ENCODE measurements at regions not wholly inside any gene's neighbourhood (a gene's known extent, or its start where the extent isn't known, plus 50 kb on each side); places are given as distances from the start of the nearest gene placed in this dataset.

DNA sequence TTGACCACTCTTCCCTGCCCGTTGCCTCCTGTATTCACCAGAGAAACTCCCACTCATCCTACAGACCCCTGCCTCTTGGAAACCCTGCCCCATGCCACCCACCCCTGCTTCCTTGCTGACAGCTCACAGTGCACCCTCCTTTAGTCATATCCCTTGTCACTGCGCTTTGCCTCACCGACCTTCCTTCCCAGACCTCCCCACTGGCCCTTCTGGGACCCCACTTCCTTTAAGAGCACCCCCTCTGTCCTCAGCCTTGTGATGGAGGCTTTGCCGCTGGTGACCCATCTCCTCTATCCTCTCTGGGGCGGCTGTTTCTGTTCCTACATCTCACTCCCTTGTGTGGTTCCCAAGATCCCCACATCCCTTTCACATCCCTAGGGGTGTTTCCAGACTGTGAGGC is 92.8 kb upstream of the ZMIZ1 start:
- no peak for DNase-seq

DNA sequence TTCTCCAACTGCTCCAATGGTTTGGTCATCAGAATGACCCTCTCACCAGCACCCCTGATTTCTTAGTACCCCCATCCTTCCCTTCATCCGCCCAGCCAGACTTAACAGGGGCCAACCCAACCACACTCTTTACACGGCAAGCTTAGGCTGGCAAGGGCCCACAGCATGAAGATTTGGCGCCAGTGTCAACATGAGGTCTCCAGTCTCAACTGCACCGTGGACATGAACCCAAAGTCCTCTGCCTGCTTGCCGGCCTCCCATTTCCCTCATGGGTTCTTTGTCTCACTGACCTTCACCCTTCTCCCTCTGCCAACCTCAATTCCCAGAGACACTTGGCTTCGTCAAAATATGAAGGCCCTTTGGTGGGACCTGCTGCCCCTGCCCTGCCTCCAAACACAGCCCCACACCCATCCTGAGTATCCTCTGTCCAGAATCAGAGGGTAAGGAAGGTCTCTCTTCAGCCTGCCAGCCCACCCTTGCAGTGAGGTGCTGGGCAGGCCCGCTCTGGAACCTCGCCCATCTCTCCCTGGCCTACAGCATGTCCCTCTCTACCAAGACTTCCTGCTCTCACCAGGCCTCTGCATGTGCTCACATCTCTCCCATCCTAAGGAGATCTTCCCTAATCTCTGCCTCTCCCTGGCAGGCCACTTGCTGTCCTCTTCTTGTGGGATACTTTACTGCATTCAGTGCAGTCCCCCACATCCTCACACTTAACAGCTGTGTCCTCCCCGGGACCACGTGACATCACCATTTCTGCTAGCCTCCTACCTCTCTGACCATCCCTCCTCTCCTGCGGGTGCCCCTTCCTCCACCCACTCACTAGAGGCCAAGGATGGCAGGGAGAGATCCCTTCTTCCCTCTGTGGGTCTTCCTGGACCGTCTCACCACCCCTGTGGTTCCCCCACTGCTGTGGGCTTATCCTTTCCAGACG is 91.7 kb upstream of the ZMIZ1 start:
- DNase-seq = no peak

- DNase-seq = no peak
Measured at GRCh38 chr10:78979938-78980337, 88.8 kb upstream of the ZMIZ1 start.

DNA sequence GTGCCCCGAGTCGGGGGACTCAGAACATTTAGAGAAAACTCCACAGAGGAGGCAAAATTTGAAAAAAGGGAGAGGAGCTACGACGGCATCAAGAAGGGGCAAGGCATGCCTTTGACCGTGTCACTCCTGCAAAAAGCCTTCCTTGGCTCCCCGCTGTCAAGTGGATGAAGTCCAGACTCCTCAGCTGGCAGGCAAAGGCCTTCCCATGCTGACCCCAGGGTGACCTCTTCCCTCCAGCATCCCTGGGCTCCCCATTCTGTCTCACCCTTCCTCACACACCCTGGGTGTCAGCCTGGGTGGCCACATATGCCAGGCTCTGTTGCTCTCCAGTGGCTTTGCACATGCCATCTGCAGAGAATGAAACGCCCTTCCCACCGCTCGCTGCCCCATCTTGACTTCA is 88.4 kb upstream of the ZMIZ1 start:
- no peak for DNase-seq

DNA sequence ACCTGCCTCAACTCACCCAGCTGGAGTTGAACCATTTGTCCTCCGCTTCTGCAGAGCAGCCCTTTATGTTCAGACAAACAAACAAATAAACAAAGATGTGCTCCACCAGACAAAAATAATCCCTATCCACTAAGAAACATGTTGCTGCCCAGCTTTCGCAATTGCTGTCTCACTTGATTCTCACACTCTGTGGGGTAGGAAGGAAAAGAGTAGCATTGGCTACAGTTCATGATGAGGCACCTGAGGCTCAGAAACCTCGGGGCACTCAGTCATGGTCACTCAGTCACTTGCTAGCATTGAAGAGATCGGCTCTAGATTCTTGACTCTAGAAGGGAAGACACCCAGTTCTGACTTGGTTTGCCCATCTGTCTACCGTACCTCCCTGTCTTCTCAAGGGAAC is 88.0 kb upstream of the ZMIZ1 start:
- no peak for DNase-seq

DNA sequence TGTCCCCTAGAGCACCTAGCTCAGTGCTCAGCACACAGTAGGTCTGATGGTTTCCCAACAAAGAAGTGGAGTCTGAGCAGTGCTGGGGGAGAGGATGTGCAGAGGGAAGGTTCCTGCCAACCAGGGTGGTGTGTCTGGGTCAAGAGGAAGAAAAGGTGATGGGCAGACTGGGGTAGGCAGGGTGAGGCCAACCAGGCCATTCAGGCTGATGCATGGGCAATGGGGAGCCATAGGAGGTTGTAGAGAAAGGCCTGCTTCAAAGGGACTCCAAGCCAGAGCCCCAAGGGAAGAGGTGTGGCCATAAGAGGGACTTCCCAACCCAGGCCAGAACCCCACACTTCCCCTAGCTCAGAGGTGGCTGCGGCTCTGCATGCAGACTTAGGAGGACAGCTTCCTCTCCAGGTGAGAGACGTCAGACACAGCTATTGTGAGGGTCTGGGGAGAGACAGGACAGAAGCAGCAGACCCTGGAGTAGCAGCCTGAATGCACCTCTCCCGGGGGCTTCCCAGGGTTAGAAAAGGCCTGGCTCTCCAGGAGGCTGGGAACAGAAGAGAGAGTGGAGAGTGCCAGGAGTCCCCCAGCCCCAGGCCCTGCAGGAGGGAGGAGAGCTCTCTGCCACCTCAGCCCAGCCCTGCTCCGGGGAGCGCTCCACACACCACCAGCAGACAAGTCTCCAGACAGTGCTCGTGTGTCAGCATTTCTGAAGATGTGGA is 87.4 kb upstream of the ZMIZ1 start:
- peak; percentile 12 to 42 for DNase-seq

DNA sequence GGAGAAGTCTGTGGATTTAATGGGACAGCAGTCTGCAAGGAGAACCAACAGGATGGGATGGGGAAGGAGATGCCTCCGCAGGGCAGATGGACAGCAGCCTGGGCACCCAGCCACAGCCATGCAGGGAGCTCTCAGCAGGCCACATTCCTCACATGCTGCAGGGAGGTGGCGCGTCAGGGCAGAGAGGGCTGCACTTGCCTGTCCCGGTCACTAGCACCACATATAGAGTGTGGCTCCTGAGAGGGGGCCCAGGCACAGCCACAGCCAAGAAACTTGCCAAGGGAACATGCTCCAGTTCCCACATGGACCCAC is 86.8 kb upstream of the ZMIZ1 start:
- no peak for DNase-seq

- DNase-seq = no peak
Measured at GRCh38 chr10:78982726-78983125, 86.0 kb upstream of the ZMIZ1 start.

GRCh38 chr10:78983608-78984007 is 85.2 kb upstream of the ZMIZ1 start:
- no peak for DNase-seq

GRCh38 chr10:78985973-78986818 is 82.6 kb upstream of the ZMIZ1 start:
- DNase-seq = no peak

GRCh38 chr10:78991187-78991586 is 77.6 kb upstream of the ZMIZ1 start:
- no peak for DNase-seq

DNA sequence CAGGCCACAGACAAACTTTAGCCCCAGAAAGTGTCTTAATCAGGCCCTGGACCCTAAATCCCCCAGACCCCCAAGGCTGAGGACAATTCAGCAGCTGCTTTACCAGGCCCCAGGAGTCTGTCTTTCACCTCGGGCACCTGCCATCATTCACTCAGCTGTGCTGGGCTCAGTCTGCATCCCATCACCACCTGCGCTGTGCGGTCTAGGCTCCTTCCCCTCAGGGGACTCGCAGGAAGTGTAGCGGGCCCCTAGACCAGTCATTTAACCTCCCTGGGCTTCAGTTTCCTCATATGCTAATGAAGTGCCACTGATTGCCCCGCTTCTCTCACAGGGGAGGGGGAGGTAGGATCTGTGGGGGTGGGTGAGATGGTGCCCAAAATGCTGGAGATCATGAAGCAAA is 76.4 kb upstream of the ZMIZ1 start:
- peak; percentile 17 to 20 for DNase-seq

DNA sequence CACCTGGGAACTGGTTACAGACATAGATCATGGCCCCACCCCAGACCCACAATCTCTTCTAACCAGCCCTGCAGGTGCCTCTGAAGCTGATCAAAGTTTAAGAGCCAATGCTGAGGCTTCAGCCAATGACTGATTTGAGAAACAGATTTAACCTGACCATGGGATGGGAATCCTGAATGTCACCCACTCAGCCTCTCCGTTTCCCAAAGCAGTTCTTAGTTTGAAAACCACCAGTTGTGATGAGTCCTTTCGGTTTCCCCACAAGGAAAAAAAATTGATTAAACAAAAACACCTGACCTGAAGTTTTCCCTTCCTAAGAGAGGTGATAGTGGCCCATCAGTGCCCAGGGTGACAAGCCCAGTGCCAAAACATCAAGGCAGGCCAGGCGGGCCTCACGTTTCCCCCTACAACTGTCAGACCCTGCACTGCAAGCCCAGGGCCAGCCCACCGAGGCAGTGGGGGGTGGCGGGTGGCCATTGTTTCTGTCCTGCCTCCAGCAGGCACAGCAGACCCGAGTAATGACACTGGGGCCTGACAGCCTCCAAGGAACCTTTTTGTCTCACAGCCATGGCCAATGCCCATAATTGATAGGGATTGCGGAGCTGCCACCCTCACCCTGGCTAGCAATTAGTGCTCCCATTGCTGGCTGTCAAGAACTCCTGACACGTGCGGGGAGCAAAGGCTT is 75.4 kb upstream of the ZMIZ1 start:
- DNase-seq = no peak

DNA sequence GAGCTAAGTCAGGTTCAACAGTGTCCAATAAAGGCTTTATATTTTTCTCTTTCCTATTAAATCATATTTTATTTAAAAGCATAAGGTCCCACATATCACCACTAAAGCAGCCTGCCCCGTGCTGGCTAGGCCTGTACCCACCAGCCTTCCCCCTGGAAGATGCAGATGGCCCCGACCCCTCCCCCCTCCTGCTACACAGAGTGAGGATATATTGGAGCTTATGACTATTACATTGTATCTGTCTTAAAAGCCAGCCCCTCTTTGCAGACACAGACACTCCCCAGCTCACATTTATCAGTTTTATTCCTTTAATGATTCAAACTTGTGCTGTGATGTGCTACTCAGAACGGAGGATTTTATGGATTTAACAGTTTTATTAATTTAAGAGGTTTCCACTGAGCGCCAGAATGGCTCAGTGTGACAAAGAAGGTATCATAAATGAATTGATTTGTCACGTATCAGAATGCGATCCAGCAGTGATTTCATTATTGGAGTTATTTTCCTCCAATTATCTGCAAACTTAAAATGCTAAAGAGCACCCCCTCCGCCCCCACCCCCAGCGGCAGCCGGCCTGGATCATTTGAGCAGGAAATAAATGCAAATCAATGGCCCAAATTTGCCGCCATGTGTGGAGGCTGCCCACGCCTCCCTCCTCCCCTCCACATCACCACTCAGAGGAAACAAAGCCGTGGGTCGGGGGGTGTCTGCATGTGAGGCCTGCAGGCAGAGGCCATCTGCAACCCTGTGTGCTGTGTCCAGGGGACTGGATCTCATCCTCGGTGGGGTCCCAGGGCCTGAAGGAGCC is 72.6 kb upstream of the ZMIZ1 start:
- no peak for DNase-seq

- DNase-seq = no peak
Measured at GRCh38 chr10:78996792-78997129, 72.0 kb upstream of the ZMIZ1 start.

- DNase-seq = no peak
Measured at GRCh38 chr10:78997635-78998618, 70.8 kb upstream of the ZMIZ1 start.

GRCh38 chr10:79001082-79001885 is 67.5 kb upstream of the ZMIZ1 start:
- no peak for DNase-seq

DNA sequence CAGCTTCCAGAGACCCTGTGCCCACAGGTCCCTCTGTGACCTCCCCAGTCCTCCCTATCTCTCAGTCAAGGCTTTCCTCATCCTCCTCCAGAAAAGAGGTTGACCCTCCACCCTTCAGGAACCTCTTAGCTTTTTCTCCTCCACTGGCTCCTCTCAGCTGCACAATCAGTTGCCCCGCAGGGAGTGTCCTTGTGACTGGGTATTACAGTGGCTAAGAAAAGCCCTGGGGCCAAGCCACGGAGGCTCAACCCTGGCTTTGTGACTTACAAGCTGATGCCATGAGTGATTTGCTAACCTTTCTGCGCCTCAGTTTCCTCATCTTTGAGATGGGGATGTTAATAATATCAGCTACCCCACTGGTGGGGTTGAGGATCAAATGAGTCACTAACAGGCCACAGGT is 66.4 kb upstream of the ZMIZ1 start:
- DNase-seq = no peak

DNA sequence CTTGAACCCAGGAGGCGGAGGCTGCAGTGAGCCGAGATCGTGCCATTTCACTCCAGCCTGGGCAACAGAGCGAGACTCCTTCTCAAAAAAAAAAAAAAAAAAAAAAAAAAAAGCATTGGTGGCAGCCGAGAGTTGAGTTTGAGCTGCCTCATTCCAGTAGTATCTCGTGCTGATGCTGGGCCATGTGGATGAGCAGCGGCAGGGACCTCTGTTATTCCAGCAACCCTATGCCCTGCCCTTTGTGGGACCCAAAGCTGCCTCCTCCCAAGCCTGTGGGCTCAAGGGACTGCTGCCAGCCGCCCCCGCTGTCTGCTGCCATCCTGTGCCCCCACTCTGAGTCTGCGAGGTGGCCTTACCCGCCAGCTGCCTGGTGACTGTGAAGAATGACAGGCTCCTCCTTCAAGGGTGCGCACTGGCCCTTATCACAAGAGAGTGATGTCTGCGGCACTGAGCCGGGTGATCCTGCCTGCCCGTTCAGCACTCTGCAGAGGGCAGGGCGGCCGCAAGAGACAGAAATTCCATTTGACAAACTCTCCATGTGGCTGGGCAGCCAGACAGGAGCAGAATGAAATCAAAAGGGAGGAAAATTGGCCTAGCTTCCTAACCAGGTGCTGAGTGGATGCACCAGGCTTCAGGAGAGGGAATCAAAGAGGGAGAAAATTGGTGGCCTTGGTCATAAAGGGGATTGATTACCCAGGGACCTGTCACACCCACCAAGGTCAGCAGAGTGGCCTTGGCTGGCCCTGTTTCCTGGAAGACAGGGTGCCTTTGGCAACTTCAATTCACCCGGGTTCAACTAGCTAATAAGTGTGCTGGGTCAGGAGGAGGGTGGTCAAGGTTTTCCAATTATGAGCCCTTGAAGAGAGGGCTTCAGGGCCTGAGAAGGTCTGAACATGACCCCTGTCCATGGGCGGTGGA is 65.3 kb upstream of the ZMIZ1 start:
- DNase-seq = no peak
